Neural crest cell (in vitro differentiated cells): ENCODE measurements at regions not wholly inside any gene's neighbourhood (a gene's known extent, or its start where the extent isn't known, plus 50 kb on each side); places are given as distances from the start of the nearest gene placed in this dataset.
A peak's percentile ranks its signal among the peaks of the same experiment; 100 is the strongest.

Experiments
- DNase-seq: peaks from one replicate; pipeline ENCODE4 v3.0.0; 2021; ENCODE audit warnings: low read depth, mixed read lengths, low spot score
- H3K27ac Mint-ChIP-seq: one replicate; pipeline ENCODE4 v1.8.0; 2021; ENCODE audit warnings: mild to moderate bottlenecking, mixed read lengths; ENCODE audit not compliant: unreplicated experiment
- H3K27me3 Mint-ChIP-seq: 2 replicates; pipeline ENCODE4 v1.8.0; 2021; ENCODE audit warnings: low read depth, mild to moderate bottlenecking, mixed read lengths
- H3K36me3 Mint-ChIP-seq: 2 replicates; pipeline ENCODE4 v1.8.0; 2021; ENCODE audit warnings: low read depth, mild to moderate bottlenecking, mixed read lengths
- H3K4me1 Mint-ChIP-seq: 2 replicates; pipeline ENCODE4 v1.8.0; 2021; ENCODE audit warnings: mixed read lengths
- H3K4me3 Mint-ChIP-seq: one replicate; pipeline ENCODE4 v1.8.0; 2021; ENCODE audit warnings: mild to moderate bottlenecking, mixed read lengths
- H3K9me3 Mint-ChIP-seq: 2 replicates; pipeline ENCODE4 v1.8.0; 2021; ENCODE audit warnings: mixed read lengths
- CTCF ChIP-seq: fragments of 200-600 bp; sonication (generic); conservative IDR thresholded peaks from 2 replicates; pipeline ENCODE4 v1.5.0; 2021; ENCODE audit warnings: antibody characterized with exemption, mild to moderate bottlenecking

- Mint-ChIP-seq H3K27ac (no peak overlapping the region), H3K9me3 (no peaks in the 10 kb centered on the region), H3K27me3 (no peaks in the 10 kb centered on the region), H3K36me3 (no peaks in the 10 kb centered on the region), H3K4me1 (no peaks in the 10 kb centered on the region), H3K4me3 (no peak overlapping the region)
- no peak for TF ChIP-seq CTCF
- no peak for DNase-seq
Observed at GRCh38 chr10:58048936-58049335, 218.8 kb downstream of the IPMK start.

GRCh38 chr10:58044072-58044471 lies 223.6 kb downstream of the IPMK start:
- Mint-ChIP-seq H3K9me3 (peaks cover 5% of the 10 kb centered on the region), H3K27me3 (no peaks in the 10 kb centered on the region), H3K4me3 (no peak overlapping the region), H3K27ac (no peak overlapping the region), H3K36me3 (no peaks in the 10 kb centered on the region), H3K4me1 (no peaks in the 10 kb centered on the region)
- no peak for TF ChIP-seq CTCF
- no peak for DNase-seq

GRCh38 chr10:58041901-58042300 lies 225.8 kb downstream of the IPMK start:
- Mint-ChIP-seq H3K4me3 (no peak overlapping the region), H3K9me3 (peaks cover 5% of the 10 kb centered on the region), H3K4me1 (no peaks in the 10 kb centered on the region), H3K27ac (no peak overlapping the region), H3K27me3 (no peaks in the 10 kb centered on the region), H3K36me3 (no peaks in the 10 kb centered on the region)
- DNase-seq = no peak
- TF ChIP-seq CTCF = no peak

GRCh38 chr10:58030208-58030607 lies 237.5 kb downstream of the IPMK start:
- Mint-ChIP-seq H3K27me3 (no peaks in the 10 kb centered on the region), H3K27ac (peak overlapping the region; percentile 6), H3K9me3 (peaks cover 3% of the 10 kb centered on the region), H3K4me3 (no peak overlapping the region), H3K4me1 (no peaks in the 10 kb centered on the region), H3K36me3 (no peaks in the 10 kb centered on the region)
- no peak for DNase-seq
- no peak for TF ChIP-seq CTCF

GRCh38 chr10:58028597-58029366 lies 238.9 kb downstream of the IPMK start:
- Mint-ChIP-seq H3K36me3 (no peaks in the 10 kb centered on the region), H3K27ac (no peak overlapping the region), H3K4me3 (no peak overlapping the region), H3K4me1 (peaks cover under 1% of the 10 kb centered on the region), H3K9me3 (peaks cover 3% of the 10 kb centered on the region), H3K27me3 (no peaks in the 10 kb centered on the region)
- TF ChIP-seq CTCF = no peak
- DNase-seq = no peak
